Bronchial epithelial cell (primary cell): ENCODE measurements at regions not wholly inside any gene's neighbourhood (a gene's known extent, or its start where the extent isn't known, plus 50 kb on each side); places are given as distances from the start of the nearest gene placed in this dataset.

Experiments used
- DNase-seq: peaks from one replicate; pipeline ENCODE4 v3.0.0-alpha.2; 2010; ENCODE audit warnings: low read depth
- FAIRE-seq: peaks from 2 replicates; lab custom pipeline; 2011; peaks lifted over from hg19 to GRCh38; lab: Jason Lieb, UNC
- H3K27me3 ChIP-seq: 2 replicates; pipeline ENCODE4 v1.5.1; 2011; ENCODE audit warnings: low read length; ENCODE audit not compliant: control insufficient read depth, insufficient read depth
- H3K36me3 ChIP-seq: 2 replicates; pipeline ENCODE4 v1.5.1; 2011; ENCODE audit warnings: low read length; ENCODE audit not compliant: control insufficient read depth, insufficient read depth
- H3K4me3 ChIP-seq: 2 replicates; pipeline ENCODE4 v1.5.1; 2011; ENCODE audit warnings: mild to moderate bottlenecking, low read depth, low read length, control low read depth
- CTCF ChIP-seq: IDR thresholded peaks from 2 replicates; pipeline ENCODE4 v1.5.1; 2011; ENCODE audit warnings: mild to moderate bottlenecking, moderate library complexity, low read length, control low read depth, inconsistent platforms; ENCODE audit not compliant: insufficient read depth, severe bottlenecking

- H3K4me3 ChIP-seq = no peak overlapping the region
- TF ChIP-seq CTCF = no peak
- DNase-seq = no peak
- no peak for FAIRE-seq
- no peaks in the 10 kb centered on the region for H3K27me3 ChIP-seq
- no peaks in the 10 kb centered on the region for H3K36me3 ChIP-seq
These were observed 403.5 kb upstream of the ANKRD30A start for GRCh38 chr10:36721871-36722270.

DNA sequence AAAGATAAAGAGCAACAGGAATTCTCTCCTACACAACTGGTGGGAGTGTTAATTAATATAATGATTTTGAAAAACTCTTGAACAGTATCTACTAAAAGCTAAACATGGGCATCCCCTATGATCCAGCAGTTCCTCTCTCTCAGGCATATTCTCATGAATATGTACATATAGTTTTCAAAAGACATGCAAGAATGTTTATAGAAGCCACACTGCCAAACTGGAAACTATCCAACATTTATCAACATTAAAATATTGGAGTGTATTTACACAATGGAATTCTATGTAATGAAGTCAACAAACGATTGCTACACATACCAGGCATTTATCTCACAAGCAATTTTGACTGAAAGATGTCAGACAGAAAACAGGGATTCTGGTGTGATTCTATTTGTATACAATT is 404.5 kb upstream of the ANKRD30A start:
- DNase-seq (peak; percentile 34), FAIRE-seq (no peak)
- Histone ChIP-seq H3K27me3 (no peaks in the 10 kb centered on the region), H3K4me3 (no peak overlapping the region), H3K36me3 (no peaks in the 10 kb centered on the region)
- TF ChIP-seq CTCF = no peak

DNA sequence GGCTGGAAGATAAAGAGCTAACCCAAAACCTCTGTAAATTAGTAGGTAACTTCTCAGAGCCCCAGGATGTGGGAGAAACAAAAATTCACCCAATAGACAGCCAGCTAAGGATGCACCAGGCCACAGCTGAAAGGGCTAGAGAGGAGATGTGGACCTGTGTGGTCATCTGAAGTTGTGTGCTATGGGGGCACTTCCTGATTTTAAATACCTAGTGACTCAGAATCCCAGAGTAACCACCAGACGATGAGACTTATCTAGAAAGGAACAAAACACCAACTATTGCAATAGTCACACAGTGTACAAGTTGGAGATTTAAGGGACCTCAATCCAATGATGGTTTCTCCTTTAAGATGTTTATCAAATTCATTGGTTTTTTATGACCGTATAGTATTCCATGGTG is 408.3 kb upstream of the ANKRD30A start:
- no peak overlapping the region for H3K4me3 ChIP-seq
- DNase-seq = no peak
- H3K27me3 ChIP-seq = no peaks in the 10 kb centered on the region
- H3K36me3 ChIP-seq = no peaks in the 10 kb centered on the region
- no peak for FAIRE-seq
- no peak for TF ChIP-seq CTCF

- TF ChIP-seq CTCF = no peak
- H3K36me3 ChIP-seq = no peaks in the 10 kb centered on the region
- FAIRE-seq (no peak), DNase-seq (no peak)
- H3K4me3 ChIP-seq = no peak overlapping the region
- H3K27me3 ChIP-seq = no peaks in the 10 kb centered on the region
These were observed 409.1 kb upstream of the ANKRD30A start for GRCh38 chr10:36716291-36716690.

- Histone ChIP-seq H3K27me3 (no peaks in the 10 kb centered on the region), H3K4me3 (no peak overlapping the region), H3K36me3 (no peaks in the 10 kb centered on the region)
- DNase-seq (no peak), FAIRE-seq (no peak)
- TF ChIP-seq CTCF = no peak
These were observed 412.7 kb upstream of the ANKRD30A start for GRCh38 chr10:36712695-36713094.

GRCh38 chr10:36711361-36711760 is 414.0 kb upstream of the ANKRD30A start:
- no peak for TF ChIP-seq CTCF
- H3K36me3 ChIP-seq = no peaks in the 10 kb centered on the region
- no peak overlapping the region for H3K4me3 ChIP-seq
- FAIRE-seq (no peak), DNase-seq (no peak)
- H3K27me3 ChIP-seq = no peaks in the 10 kb centered on the region
